HCT116 (cell line): ENCODE measurements at regions not wholly inside any gene's neighbourhood (a gene's known extent, or its start where the extent isn't known, plus 50 kb on each side); places are given as distances from the start of the nearest gene placed in this dataset.

Source experiments
- CEBPB ChIP-seq: IDR thresholded peaks from 2 replicates; pipeline ENCODE4 v1.6.1; 2012; ENCODE audit warnings: low read depth
- EZH2 ChIP-seq: fragments of 200-600 bp; sonication (generic); IDR thresholded peaks from 2 replicates; pipeline ENCODE4 v1.6.1; 2017; ENCODE audit warnings: antibody characterized with exemption, mixed run types
- POLR2A ChIP-seq: IDR thresholded peaks from 2 replicates; pipeline ENCODE4 v1.7.0; 2011; ENCODE audit warnings: borderline replicate concordance; ENCODE audit not compliant: insufficient read depth, insufficient read length; ENCODE audit errors: extremely low read depth
- POLR2AphosphoS5 ChIP-seq: IDR thresholded peaks from 2 replicates; pipeline ENCODE4 v1.6.1; 2011; ENCODE audit warnings: mild to moderate bottlenecking, low read depth, low read length, moderate library complexity
- YY1 ChIP-seq: IDR thresholded peaks from 2 replicates; pipeline ENCODE4 v1.6.1; 2011; ENCODE audit warnings: low read length, low read depth, moderate library complexity, mild to moderate bottlenecking; ENCODE audit not compliant: insufficient replicate concordance; ENCODE audit errors: extremely low read depth
- ZFX ChIP-seq: fragments of 450-650 bp; IDR thresholded peaks from 2 replicates; pipeline ENCODE4 v1.6.1; 2017
- TF ChIP-seq, protein P1 (sequence below), 3 experiments: fragments of 200-600 bp in 1 of 3; sonication (generic) in 1 of 3; IDR thresholded peaks in 2 of 3; conservative IDR thresholded peaks in 1 of 3; 2 replicates each; pipeline ENCODE4 v1.5.1; 2012 to 2017; ENCODE audit warnings: low read depth in 2 of 3, low read length in 2 of 3, antibody characterized with exemption in 1 of 3, borderline replicate concordance in 1 of 3, control low read depth in 1 of 3, mild to moderate bottlenecking in 1 of 3, mixed read lengths in 1 of 3, mixed run types in 1 of 3, moderate library complexity in 1 of 3; ENCODE audit not compliant: insufficient read depth in 1 of 3
- TF ChIP-seq, protein P2 (sequence below): IDR thresholded peaks from 2 replicates; pipeline ENCODE4 v1.6.1; 2012
- TF ChIP-seq, protein P3 (sequence below): IDR thresholded peaks from 2 replicates; pipeline ENCODE4 v1.6.1; 2012; ENCODE audit warnings: low read depth

DNA sequence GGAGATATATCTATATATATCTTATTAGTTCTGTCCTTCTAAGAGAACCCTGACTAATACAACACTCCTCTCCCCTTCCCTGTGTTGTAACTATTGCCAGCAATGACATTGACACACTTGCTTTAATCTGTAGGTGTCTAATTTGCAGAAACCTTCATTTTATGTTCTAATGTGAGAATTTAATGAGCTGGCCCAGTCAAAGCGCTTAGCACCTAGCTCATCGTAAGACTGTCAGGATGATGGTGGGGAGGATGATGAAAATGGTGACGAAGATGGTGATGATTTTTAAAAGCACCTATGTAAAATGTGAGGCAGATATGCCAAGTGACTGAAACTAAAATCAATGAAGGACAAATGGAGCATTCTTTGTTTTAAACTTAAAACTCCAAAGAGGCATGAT, 183.8 kb downstream of the DHX15 start:
- no peak for TF ChIP-seq EZH2
- TF ChIP-seq, protein P1, sequence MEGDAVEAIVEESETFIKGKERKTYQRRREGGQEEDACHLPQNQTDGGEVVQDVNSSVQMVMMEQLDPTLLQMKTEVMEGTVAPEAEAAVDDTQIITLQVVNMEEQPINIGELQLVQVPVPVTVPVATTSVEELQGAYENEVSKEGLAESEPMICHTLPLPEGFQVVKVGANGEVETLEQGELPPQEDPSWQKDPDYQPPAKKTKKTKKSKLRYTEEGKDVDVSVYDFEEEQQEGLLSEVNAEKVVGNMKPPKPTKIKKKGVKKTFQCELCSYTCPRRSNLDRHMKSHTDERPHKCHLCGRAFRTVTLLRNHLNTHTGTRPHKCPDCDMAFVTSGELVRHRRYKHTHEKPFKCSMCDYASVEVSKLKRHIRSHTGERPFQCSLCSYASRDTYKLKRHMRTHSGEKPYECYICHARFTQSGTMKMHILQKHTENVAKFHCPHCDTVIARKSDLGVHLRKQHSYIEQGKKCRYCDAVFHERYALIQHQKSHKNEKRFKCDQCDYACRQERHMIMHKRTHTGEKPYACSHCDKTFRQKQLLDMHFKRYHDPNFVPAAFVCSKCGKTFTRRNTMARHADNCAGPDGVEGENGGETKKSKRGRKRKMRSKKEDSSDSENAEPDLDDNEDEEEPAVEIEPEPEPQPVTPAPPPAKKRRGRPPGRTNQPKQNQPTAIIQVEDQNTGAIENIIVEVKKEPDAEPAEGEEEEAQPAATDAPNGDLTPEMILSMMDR (IDR thresholded peaks at IDR 0.05 in 2 of 3, conservative IDR thresholded peaks at IDR 0.05 in 1 of 3; ENCODE audit: borderline replicate concordance in 1 of 3, insufficient read depth in 1 of 3, low read depth in 2 of 3, low read length in 2 of 3): no peak
- no peak for TF ChIP-seq CEBPB
- TF ChIP-seq, protein P2, sequence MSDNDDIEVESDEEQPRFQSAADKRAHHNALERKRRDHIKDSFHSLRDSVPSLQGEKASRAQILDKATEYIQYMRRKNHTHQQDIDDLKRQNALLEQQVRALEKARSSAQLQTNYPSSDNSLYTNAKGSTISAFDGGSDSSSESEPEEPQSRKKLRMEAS: no peak
- TF ChIP-seq, protein P3, sequence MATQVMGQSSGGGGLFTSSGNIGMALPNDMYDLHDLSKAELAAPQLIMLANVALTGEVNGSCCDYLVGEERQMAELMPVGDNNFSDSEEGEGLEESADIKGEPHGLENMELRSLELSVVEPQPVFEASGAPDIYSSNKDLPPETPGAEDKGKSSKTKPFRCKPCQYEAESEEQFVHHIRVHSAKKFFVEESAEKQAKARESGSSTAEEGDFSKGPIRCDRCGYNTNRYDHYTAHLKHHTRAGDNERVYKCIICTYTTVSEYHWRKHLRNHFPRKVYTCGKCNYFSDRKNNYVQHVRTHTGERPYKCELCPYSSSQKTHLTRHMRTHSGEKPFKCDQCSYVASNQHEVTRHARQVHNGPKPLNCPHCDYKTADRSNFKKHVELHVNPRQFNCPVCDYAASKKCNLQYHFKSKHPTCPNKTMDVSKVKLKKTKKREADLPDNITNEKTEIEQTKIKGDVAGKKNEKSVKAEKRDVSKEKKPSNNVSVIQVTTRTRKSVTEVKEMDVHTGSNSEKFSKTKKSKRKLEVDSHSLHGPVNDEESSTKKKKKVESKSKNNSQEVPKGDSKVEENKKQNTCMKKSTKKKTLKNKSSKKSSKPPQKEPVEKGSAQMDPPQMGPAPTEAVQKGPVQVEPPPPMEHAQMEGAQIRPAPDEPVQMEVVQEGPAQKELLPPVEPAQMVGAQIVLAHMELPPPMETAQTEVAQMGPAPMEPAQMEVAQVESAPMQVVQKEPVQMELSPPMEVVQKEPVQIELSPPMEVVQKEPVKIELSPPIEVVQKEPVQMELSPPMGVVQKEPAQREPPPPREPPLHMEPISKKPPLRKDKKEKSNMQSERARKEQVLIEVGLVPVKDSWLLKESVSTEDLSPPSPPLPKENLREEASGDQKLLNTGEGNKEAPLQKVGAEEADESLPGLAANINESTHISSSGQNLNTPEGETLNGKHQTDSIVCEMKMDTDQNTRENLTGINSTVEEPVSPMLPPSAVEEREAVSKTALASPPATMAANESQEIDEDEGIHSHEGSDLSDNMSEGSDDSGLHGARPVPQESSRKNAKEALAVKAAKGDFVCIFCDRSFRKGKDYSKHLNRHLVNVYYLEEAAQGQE: no peak
- no peak for TF ChIP-seq POLR2AphosphoS5
- TF ChIP-seq POLR2A: no peak
- TF ChIP-seq YY1: no peak
- no peak for TF ChIP-seq ZFX
